BLaER1 (cell line): ENCODE measurements at regions not wholly inside any gene's neighbourhood (a gene's known extent, or its start where the extent isn't known, plus 50 kb on each side); places are given as distances from the start of the nearest gene placed in this dataset.

ENCODE experiments used
- H3K27ac ChIP-seq: shearing (Covaris generic); formaldehyde crosslinking; 2 replicates; pipeline ENCODE4 v1.8.1; 2022
- H3K27me3 ChIP-seq: shearing (Covaris generic); formaldehyde crosslinking; 2 replicates; pipeline ENCODE4 v1.8.1; 2022
- H3K36me3 ChIP-seq: shearing (Covaris generic); formaldehyde crosslinking; 2 replicates; pipeline ENCODE4 v1.8.1; 2022
- H3K4me1 ChIP-seq: shearing (Covaris generic); formaldehyde crosslinking; 2 replicates; pipeline ENCODE4 v1.8.1; 2022
- H3K4me2 ChIP-seq: shearing (Covaris generic); formaldehyde crosslinking; 2 replicates; pipeline ENCODE4 v1.8.1; 2022
- H3K4me3 ChIP-seq: shearing (Covaris generic); formaldehyde crosslinking; 2 replicates; pipeline ENCODE4 v1.8.1; 2022
- H3K9ac ChIP-seq: shearing (Covaris generic); formaldehyde crosslinking; 2 replicates; pipeline ENCODE4 v1.8.1; 2022
- H3K9me3 ChIP-seq: shearing (Covaris generic); formaldehyde crosslinking; 2 replicates; pipeline ENCODE4 v1.8.1; 2022
- H4K20me1 ChIP-seq: shearing (Covaris generic); formaldehyde crosslinking; 2 replicates; pipeline ENCODE4 v1.8.1; 2022
- Cebpa-rat ChIP-seq: shearing (Covaris generic); IDR thresholded peaks from 2 replicates; pipeline ENCODE4 v1.8.1; 2022

- Histone ChIP-seq H3K27ac (peak overlapping the region; percentile 65), H3K9me3 (no peaks in the 10 kb centered on the region), H3K27me3 (no peaks in the 10 kb centered on the region), H3K36me3 (no peaks in the 10 kb centered on the region), H3K4me2 (peak overlapping the region; percentile 74), H4K20me1 (no peaks in the 10 kb centered on the region), H3K4me1 (peaks cover 66% of the 10 kb centered on the region), H3K9ac (peak overlapping the region; percentile 64; the same call in 1 of the 2 replicates), H3K4me3 (no peak overlapping the region)
- TF ChIP-seq Cebpa-rat, result no peak
These were observed 145.8 kb upstream of the CDH5 start for GRCh38 chr16:66220702-66221101.

GRCh38 chr16:66219491-66219890 is 147.0 kb upstream of the CDH5 start:
- no peaks in the 10 kb centered on the region for H3K36me3 ChIP-seq
- peaks cover 58% of the 10 kb centered on the region for H3K4me1 ChIP-seq
- no peak for TF ChIP-seq Cebpa-rat
- H3K27ac ChIP-seq, result no peak overlapping the region
- no peak overlapping the region for H3K4me3 ChIP-seq
- no peaks in the 10 kb centered on the region for H3K9me3 ChIP-seq
- H4K20me1 ChIP-seq, result no peaks in the 10 kb centered on the region
- H3K4me2 ChIP-seq, result peak overlapping the region; percentile 74; the same call in 1 of the 2 replicates
- no peak overlapping the region for H3K9ac ChIP-seq
- H3K27me3 ChIP-seq, result no peaks in the 10 kb centered on the region

GRCh38 chr16:66212428-66212827 is 154.1 kb upstream of the CDH5 start:
- H3K36me3 ChIP-seq, result no peaks in the 10 kb centered on the region
- no peaks in the 10 kb centered on the region for H3K9me3 ChIP-seq
- no peak overlapping the region for H3K4me3 ChIP-seq
- no peaks in the 10 kb centered on the region for H3K27me3 ChIP-seq
- H3K9ac ChIP-seq, result no peak overlapping the region
- peaks cover 52% of the 10 kb centered on the region for H3K4me1 ChIP-seq
- TF ChIP-seq Cebpa-rat, result no peak
- no peaks in the 10 kb centered on the region for H4K20me1 ChIP-seq
- no peak overlapping the region for H3K27ac ChIP-seq
- H3K4me2 ChIP-seq, result peak overlapping the region; percentile 50

GRCh38 chr16:66211651-66212050 is 154.8 kb upstream of the CDH5 start:
- H3K36me3 ChIP-seq, result no peaks in the 10 kb centered on the region
- no peaks in the 10 kb centered on the region for H4K20me1 ChIP-seq
- H3K4me3 ChIP-seq, result no peak overlapping the region
- H3K4me2 ChIP-seq, result peak overlapping the region; percentile 50
- H3K27ac ChIP-seq, result no peak overlapping the region
- peaks cover 59% of the 10 kb centered on the region for H3K4me1 ChIP-seq
- H3K9ac ChIP-seq, result no peak overlapping the region
- no peak for TF ChIP-seq Cebpa-rat
- H3K9me3 ChIP-seq, result no peaks in the 10 kb centered on the region
- no peaks in the 10 kb centered on the region for H3K27me3 ChIP-seq

GRCh38 chr16:66207883-66208265 is 158.6 kb upstream of the CDH5 start:
- no peaks in the 10 kb centered on the region for H3K36me3 ChIP-seq
- no peaks in the 10 kb centered on the region for H4K20me1 ChIP-seq
- no peak overlapping the region for H3K9ac ChIP-seq
- H3K4me2 ChIP-seq, result peak overlapping the region; percentile 65
- H3K27ac ChIP-seq, result peak overlapping the region; percentile 58
- no peak overlapping the region for H3K4me3 ChIP-seq
- no peak for TF ChIP-seq Cebpa-rat
- no peaks in the 10 kb centered on the region for H3K27me3 ChIP-seq
- H3K4me1 ChIP-seq, result peaks cover 62% of the 10 kb centered on the region
- H3K9me3 ChIP-seq, result no peaks in the 10 kb centered on the region

- Histone ChIP-seq H3K27me3 (no peaks in the 10 kb centered on the region), H3K9me3 (no peaks in the 10 kb centered on the region), H3K4me3 (no peak overlapping the region), H3K9ac (no peak overlapping the region), H3K36me3 (no peaks in the 10 kb centered on the region), H4K20me1 (no peaks in the 10 kb centered on the region), H3K4me2 (peak overlapping the region; percentile 65), H3K4me1 (peaks cover 57% of the 10 kb centered on the region), H3K27ac (peak overlapping the region; percentile 58)
- TF ChIP-seq Cebpa-rat, result peak; percentile 54
These were observed 159.2 kb upstream of the CDH5 start for GRCh38 chr16:66207139-66207882.

- Histone ChIP-seq H3K9me3 (no peaks in the 10 kb centered on the region), H3K9ac (no peak overlapping the region), H3K4me2 (0 out of 2 replicates have a peak overlapping the region, but pooled peaks have one; percentile 65), H3K36me3 (no peaks in the 10 kb centered on the region), H4K20me1 (no peaks in the 10 kb centered on the region), H3K4me1 (peaks cover 48% of the 10 kb centered on the region), H3K27ac (no peak overlapping the region), H3K4me3 (no peak overlapping the region), H3K27me3 (no peaks in the 10 kb centered on the region)
- TF ChIP-seq Cebpa-rat, result no peak
These were observed 160.1 kb upstream of the CDH5 start for GRCh38 chr16:66206363-66206762.

GRCh38 chr16:66205287-66206231 is 160.9 kb upstream of the CDH5 start:
- Histone ChIP-seq H3K9me3 (no peaks in the 10 kb centered on the region), H3K9ac (no peak overlapping the region), H3K4me2 (no peak overlapping the region), H3K36me3 (no peaks in the 10 kb centered on the region), H4K20me1 (no peaks in the 10 kb centered on the region), H3K4me1 (peaks cover 40% of the 10 kb centered on the region), H3K27me3 (no peaks in the 10 kb centered on the region), H3K4me3 (no peak overlapping the region), H3K27ac (no peak overlapping the region)
- TF ChIP-seq Cebpa-rat, result no peak

- Histone ChIP-seq H3K4me1 (peaks cover 32% of the 10 kb centered on the region), H3K9me3 (no peaks in the 10 kb centered on the region), H3K4me2 (no peak overlapping the region), H4K20me1 (no peaks in the 10 kb centered on the region), H3K4me3 (no peak overlapping the region), H3K27me3 (no peaks in the 10 kb centered on the region), H3K9ac (no peak overlapping the region), H3K36me3 (no peaks in the 10 kb centered on the region), H3K27ac (no peak overlapping the region)
- TF ChIP-seq Cebpa-rat, result no peak
These were observed 161.7 kb upstream of the CDH5 start for GRCh38 chr16:66204756-66205155.

GRCh38 chr16:66203476-66203875 is 163.0 kb upstream of the CDH5 start:
- Histone ChIP-seq H3K4me1 (peaks cover 25% of the 10 kb centered on the region), H3K9ac (no peak overlapping the region)

More at GRCh38 chr16:66203476-66203875, 163.0 kb upstream of the CDH5 start:
- Histone ChIP-seq H3K9me3 (no peaks in the 10 kb centered on the region), H3K4me2 (no peak overlapping the region), H3K4me3 (no peak overlapping the region), H3K36me3 (no peaks in the 10 kb centered on the region), H3K27ac (no peak overlapping the region), H3K27me3 (no peaks in the 10 kb centered on the region), H4K20me1 (no peaks in the 10 kb centered on the region)
- no peak for TF ChIP-seq Cebpa-rat
